CD4-positive, alpha-beta T cell (primary cell): ENCODE measurements at regions not wholly inside any gene's neighbourhood (a gene's known extent, or its start where the extent isn't known, plus 50 kb on each side); places are given as distances from the start of the nearest gene placed in this dataset.

Experiments
- ATAC-seq: fragments of 200-7000 bp; cut with Tn5 transposase; one replicate; pipeline ENCODE4 v1.10.0; 2022; ENCODE audit warnings: mild to moderate bottlenecking; ENCODE audit not compliant: poor library complexity
- CTCF ChIA-PET: fragments of 350-600 bp; sonication (Branson Sonifier 250); formaldehyde crosslinking; loops from one replicate; lab custom pipeline; 2021; ENCODE audit warnings: antibody characterized with exemption, inconsistent platforms; lab: Charles Lee
- POLR2A ChIA-PET: fragments of 350-600 bp; sonication (Branson Sonifier 250); formaldehyde crosslinking; loops from one replicate; lab custom pipeline; 2021; ENCODE audit warnings: antibody characterized with exemption, inconsistent platforms; lab: Charles Lee
- DNase-seq, 14 experiments: peaks; one replicate each; pipeline ENCODE4 v3.0.0-alpha.2; 2013 to 2020; ENCODE audit warnings: mixed read lengths in 2 of 14
- H3K27ac ChIP-seq, 2 donors: one replicate each; pipeline versions ENCODE4 v1.5.1 to v1.7.0; 2013; ENCODE audit warnings: low read length in 2 of 2, low read depth in 1 of 2, mild to moderate bottlenecking in 1 of 2
- H3K27me3 ChIP-seq, 2 experiments: 1 replicate in 1 of 2; 2 replicates in 1 of 2; pipeline versions ENCODE4 v1.6.1 to v1.7.0; 2013; ENCODE audit warnings: low read length in 2 of 2, control low read depth in 1 of 2, mild to moderate bottlenecking in 1 of 2, moderate library complexity in 1 of 2; ENCODE audit not compliant: insufficient read depth in 2 of 2, control insufficient read depth in 1 of 2
- H3K36me3 ChIP-seq: one replicate; pipeline ENCODE4 v1.6.1; 2013; ENCODE audit warnings: low read length, control low read depth; ENCODE audit not compliant: insufficient read depth
- H3K4me1 ChIP-seq: one replicate; pipeline ENCODE4 v1.6.1; 2013; ENCODE audit warnings: low read length, control low read depth; ENCODE audit not compliant: insufficient read depth
- H3K4me3 ChIP-seq: one replicate; pipeline ENCODE4 v1.5.1; 2013; ENCODE audit warnings: mild to moderate bottlenecking, low read length, moderate library complexity
- H3K9me3 ChIP-seq, 2 experiments: 1 replicate in 1 of 2; 2 replicates in 1 of 2; pipeline versions ENCODE4 v1.6.1 to v1.7.0; 2013; ENCODE audit warnings: low read length in 2 of 2, mild to moderate bottlenecking in 2 of 2, control low read depth in 1 of 2, moderate library complexity in 1 of 2; ENCODE audit not compliant: control insufficient read depth in 1 of 2, insufficient read depth in 1 of 2
- H3K27ac Mint-ChIP-seq: one replicate; pipeline ENCODE4 v1.8.0; 2020; ENCODE audit warnings: mixed read lengths
- H3K27me3 Mint-ChIP-seq: one replicate; pipeline ENCODE4 v1.8.0; 2021; ENCODE audit warnings: mixed read lengths
- H3K36me3 Mint-ChIP-seq: one replicate; pipeline ENCODE4 v1.8.0; 2021; ENCODE audit warnings: low read depth, mixed read lengths
- H3K4me1 Mint-ChIP-seq: one replicate; pipeline ENCODE4 v1.8.0; 2021; ENCODE audit warnings: low read depth, mixed read lengths
- H3K4me3 Mint-ChIP-seq: one replicate; pipeline ENCODE4 v1.8.0; 2020; ENCODE audit warnings: mild to moderate bottlenecking, mixed read lengths
- H3K9me3 Mint-ChIP-seq: one replicate; pipeline ENCODE4 v1.8.0; 2020; ENCODE audit warnings: mixed read lengths
- CTCF ChIP-seq: fragments of 200-600 bp; IDR thresholded peaks from one replicate; pipeline ENCODE4 v1.8.0; 2022; ENCODE audit warnings: antibody characterized with exemption, mild to moderate bottlenecking
- intact Hi-C, 2 experiments: fragments of 100-400 bp; cut with DNase I in 1 of 2; cut with micrococcal nuclease in 1 of 2; formaldehyde crosslinking; loops; one replicate each; pipeline versions ENCODE4 v1.15.1 to v1.9.0; 2023 to 2025; cut with DNase I, micrococcal nuclease

GRCh38 chr19:28333909-28334308, 879.0 kb downstream of the UQCRFS1 start:
- no peak for ATAC-seq
- no peak overlapping the region for H3K27ac Mint-ChIP-seq
- no peak for DNase-seq

GRCh38 chr19:28332886-28333285, 880.1 kb downstream of the UQCRFS1 start:
- Mint-ChIP-seq H3K4me1 (no peaks in the 10 kb centered on the region), H3K9me3 (peaks cover 4% of the 10 kb centered on the region), H3K27ac (no peak overlapping the region), H3K4me3 (no peak overlapping the region), H3K27me3 (no peaks in the 10 kb centered on the region), H3K36me3 (no peaks in the 10 kb centered on the region)
- ChIA-PET POLR2A (no interaction called here), CTCF (no interaction called here)
- Histone ChIP-seq H3K4me3 (no peak overlapping the region), H3K27me3 (no peaks in the 10 kb centered on the region), H3K4me1 (no peaks in the 10 kb centered on the region), H3K27ac (no peak overlapping the region), H3K36me3 (no peaks in the 10 kb centered on the region), H3K9me3 (peaks cover 0 to 26% of the 10 kb centered on the region in 2 experiments)
- DNase-seq (no peak), ATAC-seq (no peak)
- no peak for TF ChIP-seq CTCF
- intact Hi-C loops, result no loop called here

More at GRCh38 chr19:28333909-28334308, 879.0 kb downstream of the UQCRFS1 start:
- H3K27ac ChIP-seq, result no peak overlapping the region
- Mint-ChIP-seq H3K9me3 (peaks cover 4% of the 10 kb centered on the region), H3K27me3 (no peaks in the 10 kb centered on the region), H3K4me3 (no peak overlapping the region), H3K4me1 (no peaks in the 10 kb centered on the region), H3K36me3 (no peaks in the 10 kb centered on the region)
- no peaks in the 10 kb centered on the region for H3K4me1 ChIP-seq
- H3K9me3 ChIP-seq, result peaks cover 0 to 30% of the 10 kb centered on the region in 2 experiments
- POLR2A ChIA-PET, result no interaction called here
- no peaks in the 10 kb centered on the region for H3K36me3 ChIP-seq
- TF ChIP-seq CTCF, result no peak
- no peak overlapping the region for H3K4me3 ChIP-seq
- intact Hi-C loops, result no loop called here
- no peaks in the 10 kb centered on the region for H3K27me3 ChIP-seq
- CTCF ChIA-PET, result no interaction called here

GRCh38 chr19:28332351-28332750, 880.6 kb downstream of the UQCRFS1 start:
- H3K9me3 Mint-ChIP-seq, result peaks cover 2% of the 10 kb centered on the region
- ChIA-PET CTCF (no interaction called here), POLR2A (no interaction called here)
- H3K36me3 Mint-ChIP-seq, result no peaks in the 10 kb centered on the region
- DNase-seq (no peak), ATAC-seq (no peak)
- intact Hi-C loops, result no loop called here
- no peaks in the 10 kb centered on the region for H3K36me3 ChIP-seq
- no peak for TF ChIP-seq CTCF
- H3K4me1 ChIP-seq, result no peaks in the 10 kb centered on the region
- H3K27me3 ChIP-seq, result no peaks in the 10 kb centered on the region
- H3K4me1 Mint-ChIP-seq, result no peaks in the 10 kb centered on the region
- no peak overlapping the region for H3K27ac Mint-ChIP-seq
- peaks cover 0 to 26% of the 10 kb centered on the region in 2 experiments for H3K9me3 ChIP-seq
- H3K27me3 Mint-ChIP-seq, result no peaks in the 10 kb centered on the region
- no peak overlapping the region for H3K4me3 Mint-ChIP-seq
- no peak overlapping the region for H3K27ac ChIP-seq
- no peak overlapping the region for H3K4me3 ChIP-seq
